Loucy (cell line): ENCODE measurements at regions not wholly inside any gene's neighbourhood (a gene's known extent, or its start where the extent isn't known, plus 50 kb on each side); places are given as distances from the start of the nearest gene placed in this dataset.

Experiments
- H2AFZ ChIP-seq: fragments of 200-600 bp; sonication (generic); 2 replicates; pipeline ENCODE4 v1.6.0; 2016; ENCODE audit warnings: antibody characterized with exemption, mild to moderate bottlenecking, low read length, moderate library complexity
- H3F3A ChIP-seq: fragments of 200-600 bp; 2 replicates; pipeline ENCODE4 v1.6.0; 2016; ENCODE audit warnings: antibody characterized with exemption, low read depth, mild to moderate bottlenecking
- H3K27me3 ChIP-seq: fragments of 200-600 bp; sonication (generic); 2 replicates; pipeline ENCODE4 v1.6.1; 2014; ENCODE audit warnings: low read length, mild to moderate bottlenecking; ENCODE audit not compliant: insufficient read depth, poor library complexity, severe bottlenecking
- H3K36me3 ChIP-seq: fragments of 200-600 bp; sonication (generic); 2 replicates; pipeline ENCODE4 v1.6.1; 2016; ENCODE audit warnings: low read length; ENCODE audit not compliant: insufficient read depth
- H3K4me1 ChIP-seq: fragments of 200-600 bp; sonication (generic); 2 replicates; pipeline ENCODE4 v1.5.1; 2014; ENCODE audit warnings: low read length, mild to moderate bottlenecking; ENCODE audit not compliant: insufficient read depth, poor library complexity, severe bottlenecking
- H3K4me2 ChIP-seq: fragments of 200-600 bp; sonication (generic); 2 replicates; pipeline ENCODE4 v1.6.0; 2014; ENCODE audit warnings: antibody characterized with exemption, low read length, low read depth, mild to moderate bottlenecking; ENCODE audit not compliant: poor library complexity, severe bottlenecking
- H3K4me3 ChIP-seq: fragments of 200-600 bp; sonication (generic); 2 replicates; pipeline ENCODE4 v1.5.1; 2014; ENCODE audit warnings: low read length, mild to moderate bottlenecking, mixed read lengths; ENCODE audit not compliant: poor library complexity, severe bottlenecking
- H3K79me2 ChIP-seq: fragments of 200-600 bp; sonication (generic); 2 replicates; pipeline ENCODE4 v1.6.1; 2014; ENCODE audit warnings: low read length; ENCODE audit not compliant: insufficient read depth
- H3K9ac ChIP-seq: fragments of 200-600 bp; sonication (generic); 2 replicates; pipeline ENCODE4 v1.6.0; 2014; ENCODE audit warnings: mild to moderate bottlenecking, low read depth, low read length, moderate library complexity; ENCODE audit not compliant: poor library complexity, severe bottlenecking
- H3K9me2 ChIP-seq: fragments of 200-600 bp; sonication (generic); replicated peaks from 2 replicates; pipeline ENCODE4 v1.6.1; 2016; ENCODE audit warnings: low read depth, low read length, mixed read lengths
- H3K9me3 ChIP-seq: fragments of 200-600 bp; sonication (generic); 2 replicates; pipeline ENCODE4 v1.6.1; 2014; ENCODE audit warnings: mild to moderate bottlenecking, antibody characterized with exemption, low read length, low read depth; ENCODE audit not compliant: insufficient read depth
- H4K20me1 ChIP-seq: fragments of 200-600 bp; sonication (generic); 2 replicates; pipeline ENCODE4 v1.6.0; 2014; ENCODE audit warnings: antibody characterized with exemption, low read length, mild to moderate bottlenecking; ENCODE audit not compliant: insufficient read depth, poor library complexity, severe bottlenecking
- CTCF ChIP-seq: fragments of 200-600 bp; sonication (generic); conservative IDR thresholded peaks from 2 replicates; pipeline ENCODE4 v1.5.1; 2014; ENCODE audit warnings: mild to moderate bottlenecking, antibody characterized with exemption, low read length
- EZH2phosphoT487 ChIP-seq: fragments of 200-600 bp; IDR thresholded peaks from 2 replicates; pipeline ENCODE4 v1.6.1; 2018; ENCODE audit warnings: antibody characterized with exemption, mild to moderate bottlenecking, moderate library complexity, borderline replicate concordance

DNA sequence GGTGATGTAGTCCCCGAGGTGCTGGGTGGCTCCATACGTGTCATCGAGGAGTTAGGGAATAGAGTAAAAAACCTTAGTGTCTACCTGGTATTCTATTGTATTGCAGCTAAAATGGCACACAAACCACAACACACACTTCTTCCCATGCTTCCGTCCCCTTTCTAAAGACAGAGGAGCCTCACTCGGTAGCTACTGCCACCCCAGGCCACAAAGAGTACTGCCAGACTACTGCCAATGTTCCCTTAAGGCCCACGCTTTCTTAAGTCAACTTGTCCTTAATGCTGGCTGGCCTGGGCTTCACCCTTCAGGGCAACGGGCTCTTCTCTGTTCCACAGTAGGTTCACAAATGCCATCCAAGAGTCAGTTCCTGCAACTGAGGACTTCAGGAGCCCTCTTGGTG is 673.0 kb downstream of the ELAVL2 start:
- Histone ChIP-seq H4K20me1 (no peaks in the 10 kb centered on the region), H3K9me2 (no peaks in the 10 kb centered on the region), H3K36me3 (no peaks in the 10 kb centered on the region), H3K27me3 (no peaks in the 10 kb centered on the region), H3K9ac (no peak overlapping the region), H3K79me2 (no peaks in the 10 kb centered on the region), H3K9me3 (0 out of 2 replicates have a peak, but pooled peaks cover 2% of the 10 kb centered on the region), H3K4me1 (no peaks in the 10 kb centered on the region), H3K4me2 (no peak overlapping the region), H3K4me3 (no peak overlapping the region), H2AFZ (no peak overlapping the region), H3F3A (no peaks in the 10 kb centered on the region)
- TF ChIP-seq CTCF, result peak; percentile 37; the same call in 1 of the 2 replicates
- TF ChIP-seq EZH2phosphoT487, result no peak

DNA sequence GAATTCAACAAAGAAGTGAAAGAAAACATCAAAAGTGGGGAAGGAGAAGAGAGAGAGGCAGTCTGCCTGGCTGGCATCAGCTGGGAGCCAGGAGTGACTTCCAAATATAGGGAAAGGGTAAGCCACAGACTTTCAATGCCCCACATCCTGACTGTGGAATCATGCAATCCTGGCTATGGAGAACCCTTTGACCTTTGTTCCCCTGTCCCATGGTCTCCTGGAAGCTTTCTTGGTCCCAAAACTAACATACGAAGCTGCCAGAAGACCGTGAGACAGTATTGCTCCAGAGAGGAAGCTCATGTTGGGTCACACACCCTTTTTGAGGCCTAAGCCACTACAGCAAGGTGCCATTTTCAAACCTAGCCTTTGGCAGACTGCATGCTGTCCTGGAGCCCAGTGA is 665.5 kb downstream of the ELAVL2 start:
- no peak overlapping the region for H2AFZ ChIP-seq
- no peak for TF ChIP-seq EZH2phosphoT487
- TF ChIP-seq CTCF, result no peak
- no peaks in the 10 kb centered on the region for H3K79me2 ChIP-seq
- H3K27me3 ChIP-seq, result no peaks in the 10 kb centered on the region
- no peaks in the 10 kb centered on the region for H3K9me2 ChIP-seq
- H3K4me3 ChIP-seq, result no peak overlapping the region
- no peaks in the 10 kb centered on the region for H4K20me1 ChIP-seq
- H3K9ac ChIP-seq, result no peak overlapping the region
- H3K9me3 ChIP-seq, result no peaks in the 10 kb centered on the region
- H3K4me1 ChIP-seq, result no peaks in the 10 kb centered on the region
- no peaks in the 10 kb centered on the region for H3K36me3 ChIP-seq
- H3K4me2 ChIP-seq, result no peak overlapping the region
- H3F3A ChIP-seq, result no peaks in the 10 kb centered on the region

DNA sequence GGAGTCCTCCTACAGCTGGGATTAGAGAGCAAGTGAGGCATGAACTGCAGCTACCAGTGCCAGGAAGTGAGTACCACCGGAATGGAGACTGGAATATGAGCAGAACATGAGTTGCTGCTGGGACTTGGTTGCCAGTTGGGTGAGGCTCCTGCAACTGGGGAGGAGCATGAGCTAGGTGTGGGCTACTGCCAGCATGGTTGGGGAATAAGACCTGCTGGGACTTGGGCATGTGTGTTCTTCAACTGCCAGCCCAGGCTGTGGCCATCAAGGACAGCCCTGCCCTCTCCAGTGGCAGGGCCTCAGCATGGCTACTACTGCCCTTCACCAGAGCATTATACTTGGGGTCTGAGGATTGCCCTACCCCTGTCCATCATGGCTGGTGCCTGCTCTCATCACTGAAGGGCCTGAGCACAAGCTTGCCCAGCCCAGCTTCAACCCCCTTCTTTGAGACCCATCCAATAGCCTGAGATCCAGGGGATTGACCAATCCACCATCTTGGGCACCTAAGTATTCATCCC is 665.0 kb downstream of the ELAVL2 start:
- no peak overlapping the region for H2AFZ ChIP-seq
- H3K27me3 ChIP-seq, result no peaks in the 10 kb centered on the region
- H3K79me2 ChIP-seq, result no peaks in the 10 kb centered on the region
- H3K36me3 ChIP-seq, result no peaks in the 10 kb centered on the region
- no peaks in the 10 kb centered on the region for H3K9me3 ChIP-seq
- H3K4me2 ChIP-seq, result no peak overlapping the region
- H3K9me2 ChIP-seq, result no peaks in the 10 kb centered on the region
- no peaks in the 10 kb centered on the region for H4K20me1 ChIP-seq
- no peak overlapping the region for H3K4me3 ChIP-seq
- H3F3A ChIP-seq, result no peaks in the 10 kb centered on the region
- H3K9ac ChIP-seq, result no peak overlapping the region
- no peaks in the 10 kb centered on the region for H3K4me1 ChIP-seq
- TF ChIP-seq CTCF (no peak), EZH2phosphoT487 (no peak)
